Pons (tissue), 1 donor: ENCODE measurements at regions not wholly inside any gene's neighbourhood (a gene's known extent, or its start where the extent isn't known, plus 50 kb on each side); places are given as distances from the start of the nearest gene placed in this dataset.
"Not testable (repeated sequence)": the region's sequence is repeated elsewhere in the genome, so short reads cannot be mapped to it uniquely, and the experiment has no call there.

Experiments
- DNase-seq: peaks from one replicate; pipeline ENCODE4 v3.0.0-alpha.2; 2016; ENCODE audit warnings: low spot score

DNA sequence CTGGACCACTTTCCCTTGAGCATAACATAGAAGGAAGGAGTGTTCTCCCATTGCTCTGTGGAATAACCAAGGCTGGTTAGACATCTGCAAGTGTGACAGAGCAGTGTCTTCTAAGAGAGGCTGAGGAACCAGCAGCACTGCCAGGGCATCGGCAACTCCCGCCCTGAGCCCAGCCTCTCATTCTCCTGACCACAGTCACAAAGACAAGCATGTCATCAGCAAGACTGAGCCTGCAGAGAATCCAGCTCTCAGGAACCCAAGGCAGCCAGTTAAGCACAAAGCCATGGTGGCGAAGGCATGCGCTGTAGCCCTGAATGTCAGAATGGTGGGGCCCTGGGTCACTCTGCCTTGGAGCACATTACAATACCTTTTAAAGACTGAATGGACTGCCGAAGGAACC, 253.9 kb downstream of the AGTPBP1 start:
- DNase-seq = no peak

DNA sequence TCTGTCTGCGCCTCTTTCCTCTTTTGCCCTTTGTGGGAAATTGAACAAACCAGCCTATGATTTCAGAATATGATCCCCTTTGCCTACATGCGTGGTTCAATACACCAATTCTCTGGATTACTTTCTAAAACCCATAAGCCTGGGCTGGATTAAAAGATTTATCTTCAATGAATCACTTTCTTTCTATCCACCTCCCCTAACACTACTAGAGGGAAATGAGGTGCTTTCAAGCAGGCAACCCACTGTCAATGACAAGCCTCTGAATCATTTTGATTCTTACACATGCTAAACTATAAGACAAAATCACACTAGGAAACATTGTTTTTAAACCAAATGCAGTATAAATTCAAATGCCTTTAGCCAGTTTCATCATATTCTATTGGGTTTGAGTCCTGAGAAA, 257.5 kb downstream of the AGTPBP1 start:
- DNase-seq = no peak

DNA sequence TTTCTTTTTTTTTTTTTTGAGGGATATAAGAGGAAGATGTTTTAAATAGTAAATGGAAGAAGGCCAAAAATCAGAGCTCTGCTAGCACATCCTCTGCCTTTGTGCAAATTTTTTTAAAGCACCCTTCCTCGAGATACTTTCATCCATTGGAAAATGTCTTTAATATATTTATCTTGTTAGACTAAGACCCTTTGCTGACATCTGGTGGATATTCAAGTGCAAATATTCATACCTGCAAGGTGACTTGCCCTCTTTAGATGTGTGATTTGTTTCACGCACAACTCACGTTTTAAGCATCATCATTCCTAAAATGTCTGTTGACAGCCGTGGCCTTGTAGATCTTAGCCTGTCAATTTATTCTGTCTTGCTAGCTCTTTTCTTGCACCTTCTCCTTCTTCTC, 258.5 kb downstream of the AGTPBP1 start:
- DNase-seq = no peak

DNA sequence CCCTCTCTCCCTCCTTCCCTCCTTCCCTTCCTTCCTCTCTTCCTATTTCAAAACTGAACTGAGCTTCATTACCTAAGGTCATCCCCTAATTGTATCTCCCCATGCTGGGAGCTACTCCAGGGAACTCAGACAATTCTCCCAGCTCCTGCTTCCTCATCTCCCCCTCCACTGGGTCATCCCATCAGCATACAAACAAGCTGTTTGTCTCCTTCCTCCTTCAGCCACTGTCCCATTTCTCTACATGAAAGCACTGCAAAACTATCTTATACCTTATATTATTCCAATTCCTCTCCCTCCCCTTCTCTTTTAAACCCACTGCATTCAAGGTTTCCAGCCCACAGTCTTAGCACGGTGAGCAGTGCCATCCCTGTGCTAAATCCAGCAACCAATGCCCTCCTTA, 262.4 kb downstream of the AGTPBP1 start:
- DNase-seq = no peak

DNA sequence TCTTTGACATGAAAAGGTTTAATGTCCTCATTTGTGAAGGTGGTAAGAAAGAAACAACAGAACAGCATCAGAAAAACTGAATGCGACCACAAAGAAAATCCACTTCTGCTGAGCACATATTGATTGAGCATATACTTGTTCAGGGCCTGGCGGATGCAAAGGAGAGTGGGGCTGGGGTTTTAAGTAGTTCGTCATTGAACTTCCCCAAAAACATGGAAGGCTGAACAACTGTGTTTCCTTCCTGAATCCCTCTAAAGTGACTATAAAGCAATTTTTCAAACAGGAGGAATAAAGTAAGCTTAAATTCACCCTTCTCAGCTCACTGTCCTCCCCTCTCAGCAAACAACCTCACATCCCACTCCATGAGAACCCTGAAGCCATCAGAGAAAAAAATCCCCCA, 262.9 kb downstream of the AGTPBP1 start:
- no peak for DNase-seq

DNA sequence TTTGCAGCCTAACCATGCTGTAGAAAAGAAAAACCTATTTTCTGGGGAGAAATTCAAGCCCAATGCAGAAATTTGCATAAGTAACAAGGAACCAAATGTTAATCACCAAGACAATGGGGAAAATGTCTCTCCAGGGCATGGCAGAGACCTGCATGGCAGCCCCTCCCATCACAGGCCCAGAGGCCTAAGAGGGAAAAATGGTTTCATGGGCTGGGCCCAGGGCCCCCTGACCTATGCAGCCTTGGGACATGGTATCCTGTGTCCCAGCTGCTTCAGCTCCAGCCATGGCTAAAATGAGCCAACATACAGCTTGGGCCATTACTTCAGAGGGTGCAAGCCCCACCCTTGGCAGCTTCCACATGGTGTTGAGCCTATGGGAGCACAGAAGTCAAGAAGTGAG, 266.9 kb downstream of the AGTPBP1 start:
- not testable (repeated sequence) for DNase-seq

DNA sequence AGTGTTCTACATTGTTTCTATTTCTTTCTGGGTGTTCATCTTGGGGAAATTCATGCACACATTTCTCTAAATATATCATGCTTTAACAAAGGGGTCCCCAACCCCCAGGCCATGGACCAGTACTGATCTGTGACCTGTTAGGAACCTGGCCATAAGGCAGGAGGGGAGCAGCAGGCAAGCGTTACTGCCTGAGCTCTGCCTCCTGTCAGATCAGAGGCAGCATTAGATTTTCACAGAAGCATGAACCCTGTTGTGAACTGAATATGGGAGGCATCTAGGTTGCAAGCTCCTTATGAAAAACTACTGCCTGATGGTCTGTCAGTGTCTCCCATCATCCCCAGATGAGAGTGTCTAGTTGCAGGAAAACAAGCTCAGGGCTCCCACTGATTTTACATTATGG, 270.0 kb downstream of the AGTPBP1 start:
- no peak for DNase-seq

DNA sequence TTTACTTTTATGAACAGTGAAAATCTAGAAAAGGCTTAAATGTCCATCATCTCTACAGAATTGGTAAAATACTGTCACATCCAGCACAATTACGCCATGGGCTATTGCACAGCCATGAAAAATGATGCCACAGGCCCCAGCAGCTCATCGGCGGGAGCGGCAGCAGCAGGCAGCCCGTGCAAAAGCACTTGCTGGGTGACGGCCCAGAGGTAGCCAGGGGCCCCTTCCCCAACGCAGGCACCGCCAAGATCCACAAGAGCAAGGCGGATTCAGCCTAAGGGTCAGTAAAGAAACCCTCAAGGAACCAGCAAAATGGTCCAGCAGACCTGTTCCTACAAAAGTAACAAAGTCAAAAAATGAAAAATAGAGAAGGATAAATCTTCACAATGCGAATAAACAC, 272.7 kb downstream of the AGTPBP1 start:
- DNase-seq = no peak

DNA sequence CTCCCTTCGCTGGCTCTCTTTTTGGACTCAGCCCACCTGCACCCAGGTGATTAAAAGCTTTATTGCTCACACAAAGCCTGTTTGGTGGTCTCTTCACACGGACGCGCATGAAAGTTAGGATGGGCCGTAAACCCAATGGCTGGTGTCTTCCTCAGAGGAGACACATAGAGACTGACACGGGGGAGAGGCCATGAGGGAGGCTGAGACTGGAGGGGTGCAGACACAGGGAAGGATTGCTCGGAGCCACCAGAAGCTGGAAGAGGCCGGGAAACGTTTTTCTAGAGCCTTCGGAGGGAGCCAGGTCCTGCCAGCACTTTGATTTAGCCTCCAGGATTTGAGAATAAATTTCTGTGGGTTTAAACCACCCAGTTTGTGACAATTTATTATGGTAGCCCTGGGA, 274.9 kb downstream of the AGTPBP1 start:
- no peak for DNase-seq

DNA sequence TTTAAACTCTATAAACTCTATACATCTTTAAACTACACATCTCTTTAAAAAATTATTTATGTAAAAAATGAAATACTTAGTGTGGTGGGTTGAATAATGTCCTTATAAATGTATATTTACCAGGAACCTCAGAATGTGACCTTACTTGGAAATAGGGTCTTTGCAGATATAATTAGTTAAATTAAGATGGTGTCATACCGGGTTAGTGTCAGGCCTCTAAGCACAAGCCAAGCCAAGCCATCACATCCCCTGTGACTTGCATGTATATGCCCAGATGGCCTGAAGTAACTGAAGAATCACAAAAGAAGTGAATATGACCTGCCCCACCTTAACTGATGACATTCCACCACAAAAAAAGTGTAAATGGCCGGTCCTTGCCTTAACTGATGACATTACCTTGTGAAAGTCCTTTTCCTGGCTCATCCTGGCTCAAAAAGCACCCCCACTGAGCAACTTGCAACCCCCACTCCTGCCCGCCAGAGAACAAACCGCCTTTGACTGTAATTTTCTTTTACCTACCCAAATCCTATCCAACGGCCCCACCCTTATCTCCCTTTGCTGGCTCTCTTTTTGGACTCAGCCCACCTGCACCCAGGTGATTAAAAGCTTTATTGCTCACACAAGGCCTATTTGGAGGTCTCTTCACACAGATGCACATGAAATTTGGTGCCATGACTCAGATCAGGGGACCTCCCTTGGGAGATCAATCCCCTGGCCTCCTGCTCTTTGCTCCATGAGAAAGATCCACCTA, 283.5 kb downstream of the AGTPBP1 start:
- DNase-seq = not testable (repeated sequence)

DNA sequence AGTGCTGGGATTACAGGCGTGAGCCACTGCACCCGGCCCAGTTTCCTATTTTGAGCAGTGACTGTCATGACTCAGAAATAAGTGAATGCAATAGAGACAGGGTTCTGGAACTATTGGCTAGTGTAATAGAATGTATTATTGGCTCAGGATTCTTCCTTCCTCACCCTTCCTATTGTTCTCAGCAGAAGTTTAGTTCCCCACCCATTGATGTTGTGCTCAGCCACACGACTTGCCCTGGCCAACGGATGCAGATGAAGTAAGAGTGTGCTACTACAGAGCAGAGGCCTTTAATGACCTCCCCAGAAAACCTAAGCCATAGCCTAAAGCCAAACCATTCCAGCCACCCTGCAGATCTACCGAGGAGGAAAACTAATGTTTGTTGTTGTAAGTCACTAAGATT, 287.9 kb downstream of the AGTPBP1 start:
- no peak for DNase-seq

DNA sequence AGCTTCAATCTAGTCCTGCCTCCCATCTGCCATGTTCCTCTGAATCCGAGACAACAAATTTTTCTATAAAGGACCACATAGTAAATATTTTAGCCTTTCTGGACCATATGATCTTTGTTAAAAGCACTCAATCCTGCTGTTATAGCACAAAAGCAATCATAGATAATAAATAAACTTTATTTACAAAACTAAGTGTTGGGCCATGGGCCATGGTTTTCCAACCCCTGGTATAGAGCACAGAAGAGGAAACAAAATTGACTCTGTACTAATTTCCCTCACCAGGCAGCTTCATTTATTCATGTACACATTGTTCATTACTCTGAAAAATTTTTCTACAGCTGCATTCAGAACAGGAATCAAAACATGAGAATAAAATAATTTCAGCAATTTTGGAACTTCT, 288.9 kb downstream of the AGTPBP1 start:
- DNase-seq = no peak

DNA sequence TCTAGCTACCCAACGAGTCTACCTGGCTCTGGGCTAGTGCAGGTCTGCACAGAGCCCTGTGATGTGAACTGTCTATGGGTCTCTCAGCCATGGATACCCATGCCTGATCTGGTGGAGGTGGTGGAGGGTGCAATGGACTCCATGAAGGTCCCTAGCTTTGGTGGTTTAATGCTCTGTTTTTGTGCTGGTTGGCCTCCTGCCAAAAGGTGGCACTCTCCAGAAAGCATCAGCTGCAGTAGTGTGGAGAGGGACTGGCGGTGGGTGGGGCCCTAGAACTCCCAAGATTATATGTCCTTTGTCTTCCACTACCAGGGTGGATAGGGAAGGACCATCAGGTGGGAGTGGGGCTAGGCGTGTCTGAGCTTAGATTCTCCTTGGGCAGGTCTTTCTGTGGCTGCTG, 290.1 kb downstream of the AGTPBP1 start:
- DNase-seq = no peak

DNA sequence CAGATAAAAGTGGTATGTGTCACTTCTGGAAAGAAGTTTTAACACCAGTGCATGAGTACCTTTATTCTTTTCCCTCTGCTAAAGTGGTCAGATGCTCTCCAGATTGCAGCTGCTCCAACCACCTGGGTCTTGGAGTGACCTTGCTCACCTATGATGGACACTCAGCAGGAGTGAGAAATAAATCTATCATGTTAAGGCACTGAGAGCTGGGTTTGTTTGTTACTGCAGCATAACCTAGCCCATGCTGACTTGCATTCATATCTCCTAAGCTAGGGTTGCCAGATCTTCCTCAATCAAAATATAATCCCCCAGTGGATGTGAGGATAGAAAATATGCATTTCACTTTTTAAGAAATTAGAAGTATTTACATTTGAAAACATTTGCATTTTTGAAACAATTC, 295.9 kb downstream of the AGTPBP1 start:
- no peak for DNase-seq

DNA sequence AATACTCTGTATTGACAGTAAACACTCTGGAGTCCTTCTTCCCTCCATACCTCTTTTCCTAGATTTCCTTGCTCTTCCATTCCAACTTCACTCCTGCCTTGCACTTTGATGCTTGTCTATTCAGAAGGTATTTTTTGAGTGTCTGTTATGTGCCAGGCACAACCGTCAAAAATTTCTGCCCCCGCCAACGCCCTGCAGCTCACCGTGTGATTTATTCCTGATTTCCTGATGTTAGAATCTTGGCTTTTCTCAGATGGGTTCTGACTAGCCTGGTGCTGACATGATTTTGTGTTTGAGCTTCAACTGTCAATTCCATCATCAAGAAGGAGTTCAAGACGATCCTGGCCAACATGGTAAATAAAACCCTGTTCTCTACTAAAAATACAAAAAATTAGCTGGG, 297.5 kb downstream of the AGTPBP1 start:
- no peak for DNase-seq

DNA sequence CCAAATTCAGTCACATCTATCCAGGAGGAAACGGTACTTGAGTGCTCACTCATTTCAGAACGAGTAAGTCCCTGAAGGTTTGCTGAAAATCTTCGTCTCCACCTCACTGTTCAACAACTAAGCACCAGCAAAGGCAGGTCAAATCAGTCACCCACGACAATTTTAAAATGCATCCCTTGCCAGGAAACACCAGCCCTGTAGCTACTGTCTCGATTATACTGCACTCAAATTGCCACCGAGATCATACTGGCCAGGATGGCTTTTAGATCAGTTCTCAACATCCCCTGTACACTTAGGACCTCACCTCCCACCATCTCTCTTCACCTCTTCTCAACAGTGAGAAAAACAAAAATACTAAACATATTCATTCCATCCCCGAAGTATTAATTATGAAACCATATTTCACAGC, 298.6 kb downstream of the AGTPBP1 start:
- DNase-seq = no peak

DNA sequence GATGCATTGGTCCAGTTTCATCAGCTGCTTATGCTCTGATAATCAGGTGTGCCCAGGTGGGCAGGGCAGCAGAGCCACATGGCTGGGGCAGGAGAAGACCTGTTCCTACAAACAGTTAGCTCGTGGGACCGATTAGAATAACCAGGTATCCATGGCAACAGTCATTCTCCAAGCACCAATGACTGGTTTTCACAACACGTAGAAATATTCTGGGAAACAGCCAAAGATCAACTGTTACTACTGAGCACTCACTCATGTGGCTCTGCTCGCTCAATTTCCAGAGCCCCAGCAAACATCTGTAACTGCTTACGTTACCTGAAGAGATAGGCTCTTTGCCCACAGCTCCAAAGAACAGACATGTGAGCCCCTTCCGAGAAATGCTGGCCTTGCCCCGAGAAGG, 302.0 kb downstream of the AGTPBP1 start:
- no peak for DNase-seq

DNA sequence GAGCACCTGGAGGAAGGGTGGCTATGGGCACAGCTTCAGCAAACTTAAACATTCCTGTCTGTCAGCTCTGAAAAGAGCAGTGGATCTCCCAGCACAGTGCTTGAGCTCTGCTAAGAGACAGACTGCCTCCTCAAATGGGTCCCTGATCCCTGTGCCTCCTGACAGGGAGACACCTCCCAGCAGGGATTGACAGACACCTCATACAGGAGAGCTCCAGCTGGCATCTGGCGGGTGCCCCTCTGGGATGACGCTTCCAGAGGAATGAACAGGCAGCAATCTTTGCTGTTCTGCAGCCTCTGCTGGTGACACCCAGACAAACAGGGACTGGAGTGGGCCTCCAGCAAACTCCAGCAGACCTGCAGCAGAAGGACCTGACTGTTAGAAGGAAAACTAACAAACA, 307.8 kb downstream of the AGTPBP1 start:
- not testable (repeated sequence) for DNase-seq

DNA sequence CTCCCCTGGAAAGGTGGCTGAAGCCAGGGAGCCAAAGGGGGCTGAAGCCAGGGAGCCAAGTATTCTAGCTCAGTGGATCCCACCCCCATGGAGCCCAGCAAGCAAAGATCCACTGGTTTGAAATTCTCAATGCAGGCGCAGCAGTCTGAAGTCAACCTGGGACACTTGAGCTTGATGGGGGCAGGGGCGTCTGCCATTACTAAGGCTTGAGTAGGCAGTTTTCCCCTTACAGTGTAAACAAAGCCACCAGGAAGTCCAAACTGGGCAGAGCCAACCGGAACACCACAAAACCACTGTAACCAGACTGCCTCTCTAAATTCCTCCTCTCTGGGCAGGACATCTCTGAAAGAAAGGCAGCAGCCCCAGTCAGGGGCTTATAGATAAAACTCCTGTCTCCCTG, 308.2 kb downstream of the AGTPBP1 start:
- not testable (repeated sequence) for DNase-seq

DNA sequence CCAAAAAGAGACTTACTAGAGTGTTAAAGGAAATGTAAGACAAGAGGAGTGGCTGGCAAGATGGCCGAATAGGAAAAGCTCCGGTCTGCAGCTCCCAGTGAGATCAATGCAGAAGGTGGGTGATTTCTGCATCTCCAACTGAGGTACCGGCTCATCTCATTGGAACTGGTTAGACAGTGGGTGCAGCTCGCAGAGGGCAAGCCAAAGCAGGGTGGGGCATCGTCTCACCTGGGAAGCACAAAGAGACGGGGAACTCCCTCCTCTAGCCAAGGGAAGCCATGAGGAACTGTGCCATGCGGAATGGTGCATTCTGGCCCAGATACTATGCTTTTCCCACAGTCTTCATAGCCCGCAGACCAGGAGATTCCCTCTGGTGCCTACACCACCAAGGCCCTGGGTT, 308.7 kb downstream of the AGTPBP1 start:
- DNase-seq = no peak

DNA sequence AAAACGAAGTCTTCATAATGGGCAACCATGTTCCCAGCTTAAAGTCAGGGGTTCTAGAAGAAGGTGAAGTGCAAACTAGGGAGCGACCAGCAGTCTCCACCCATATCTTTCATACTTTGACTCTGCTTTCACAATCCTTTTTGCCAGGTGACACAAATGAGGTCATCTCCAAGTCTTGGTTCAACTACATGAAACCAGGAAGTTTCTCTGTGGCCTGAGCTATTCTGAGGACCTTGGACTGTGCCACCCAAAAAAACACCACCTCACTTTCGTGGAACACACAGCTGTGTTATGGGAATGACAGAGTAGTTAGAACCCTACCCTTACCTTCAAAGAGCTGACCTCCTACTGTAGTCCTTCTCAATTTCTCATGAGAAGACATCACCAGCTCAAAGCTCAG, 309.2 kb downstream of the AGTPBP1 start:
- no peak for DNase-seq

DNA sequence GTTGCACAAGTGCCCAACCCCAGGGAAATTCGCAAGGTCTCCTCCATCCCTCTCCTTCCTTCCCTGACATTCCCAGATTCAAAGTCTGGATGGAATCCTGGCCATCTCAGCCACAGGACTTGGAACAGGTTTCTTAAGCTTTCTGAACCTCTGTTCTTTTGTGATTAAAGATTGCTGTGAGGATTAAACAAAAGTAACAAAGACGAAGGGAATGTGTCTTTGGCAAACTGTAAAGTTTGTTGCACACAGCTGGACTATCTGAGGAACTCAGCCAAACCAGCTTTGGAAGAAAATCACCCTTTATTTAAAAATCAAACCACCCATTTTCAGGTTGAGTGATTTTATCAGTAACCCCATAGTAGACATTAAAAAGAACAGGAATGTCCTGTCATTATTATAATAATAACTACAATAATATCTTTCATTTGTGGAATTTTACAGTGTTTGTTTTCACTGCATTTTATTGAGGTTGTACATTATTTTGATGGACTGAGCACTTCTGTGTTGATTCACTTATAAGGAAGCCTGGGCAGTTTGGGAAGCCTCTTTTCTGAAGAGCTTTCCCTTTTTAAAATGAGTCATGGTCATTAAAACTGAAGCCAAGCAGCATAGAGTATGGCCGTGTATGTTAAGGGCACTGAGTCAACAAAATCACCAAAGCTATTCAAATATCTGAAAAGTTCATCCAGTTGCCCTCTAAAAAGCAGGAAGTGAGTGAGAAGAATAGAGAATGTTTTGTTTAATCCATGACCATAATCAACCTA, 310.2 kb downstream of the AGTPBP1 start:
- DNase-seq = no peak

DNA sequence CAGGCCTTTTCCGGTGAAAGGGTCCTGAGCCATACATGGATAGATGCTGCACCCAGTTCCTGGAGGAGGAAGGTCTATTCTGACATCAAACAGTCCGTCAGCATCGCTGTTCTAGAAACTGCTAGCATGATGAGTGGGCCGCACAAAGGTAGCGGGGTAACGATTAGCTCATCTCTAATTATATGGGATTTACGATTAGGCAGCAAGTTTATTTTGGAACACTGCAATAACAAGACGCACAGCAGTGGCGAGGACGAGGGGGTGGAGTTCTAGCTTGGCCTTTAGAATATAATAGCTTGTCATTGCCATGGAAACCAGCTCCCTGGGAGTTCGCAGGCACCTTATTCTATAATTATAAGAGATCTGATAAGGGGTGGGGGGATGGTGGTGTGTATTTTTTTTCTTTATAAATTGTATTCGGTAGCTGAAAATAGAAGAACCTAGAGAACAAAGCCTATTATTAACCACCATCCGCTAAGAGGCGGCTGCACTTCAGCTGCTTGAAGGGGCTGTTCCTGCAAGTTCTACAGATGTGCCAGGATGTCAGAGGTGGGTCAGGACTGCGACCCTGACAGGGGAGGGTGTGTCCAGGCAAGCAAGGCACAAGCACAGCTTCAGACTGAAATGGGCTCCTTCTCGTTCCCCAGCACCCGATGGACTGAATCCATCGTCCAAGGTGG, 311.0 kb downstream of the AGTPBP1 start:
- no peak for DNase-seq
